Gastroesophageal sphincter (tissue), 3 donors: ENCODE measurements at regions not wholly inside any gene's neighbourhood (a gene's known extent, or its start where the extent isn't known, plus 50 kb on each side); places are given as distances from the start of the nearest gene placed in this dataset.

ENCODE experiments used
- CTCF ChIP-seq, 4 experiments: fragments of 200-600 bp in 2 of 4; fragments of 450-650 bp in 2 of 4; sonication (generic) in 1 of 4; IDR thresholded peaks; one replicate each; pipeline ENCODE4 v1.5.1; 2017 to 2019; ENCODE audit warnings: antibody characterized with exemption in 4 of 4, mild to moderate bottlenecking in 2 of 4, moderate library complexity in 2 of 4
- EP300 ChIP-seq: sonication (generic); formaldehyde crosslinking; IDR thresholded peaks from one replicate; pipeline ENCODE4 v1.6.1; 2017; ENCODE audit warnings: antibody characterized with exemption, mild to moderate bottlenecking
- POLR2AphosphoS5 ChIP-seq: sonication (generic); formaldehyde crosslinking; IDR thresholded peaks from one replicate; pipeline ENCODE4 v1.6.1; 2017; ENCODE audit warnings: antibody characterized with exemption

- TF ChIP-seq CTCF (IDR thresholded peaks at IDR 0.05), result no peak
- TF ChIP-seq EP300, result no peak
- TF ChIP-seq POLR2AphosphoS5, result no peak
Observed at GRCh38 chr3:17836919-17837318, 94.5 kb upstream of the TBC1D5 start.
